ENCODE measurements at regions not wholly inside any gene's neighbourhood (a gene's known extent, or its start where the extent isn't known, plus 50 kb on each side); places are given as distances from the start of the nearest gene placed in this dataset.
"Not testable (repeated sequence)": the region's sequence is repeated elsewhere in the genome, so short reads cannot be mapped to it uniquely, and the experiment has no call there.

DNA sequence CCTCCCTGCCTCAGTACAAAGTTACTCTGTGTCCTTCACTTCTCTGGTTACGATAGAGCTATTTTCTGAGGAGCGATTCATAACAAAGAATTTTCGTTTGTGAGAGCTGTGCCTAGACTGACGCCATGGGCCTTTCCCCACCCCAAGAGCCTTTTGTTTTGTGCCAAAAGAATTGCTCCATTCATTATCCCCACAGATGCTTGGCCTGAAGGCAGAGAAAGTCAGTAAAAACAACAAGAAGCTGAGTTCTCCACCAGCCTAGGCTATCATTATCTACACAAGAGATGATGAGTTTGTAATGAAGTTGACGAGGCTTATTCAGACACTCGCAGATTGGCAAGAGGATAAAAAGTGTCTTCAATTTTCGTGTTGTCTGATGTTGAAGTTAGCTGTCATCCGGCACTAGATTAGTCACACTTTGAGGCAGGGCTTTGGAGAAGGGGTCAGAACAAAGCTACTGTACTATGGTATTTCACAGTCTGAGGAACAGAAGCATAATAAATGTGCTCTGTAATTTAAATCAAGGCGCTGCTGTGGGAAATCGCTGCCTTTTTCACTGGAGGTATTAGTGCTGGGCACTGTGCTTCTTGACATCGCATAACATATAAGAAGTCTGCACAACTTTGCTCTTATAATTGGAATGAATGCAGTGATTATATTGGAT, 278.4 kb upstream of the FIGN start:
- no peak for DNase-seq

DNA sequence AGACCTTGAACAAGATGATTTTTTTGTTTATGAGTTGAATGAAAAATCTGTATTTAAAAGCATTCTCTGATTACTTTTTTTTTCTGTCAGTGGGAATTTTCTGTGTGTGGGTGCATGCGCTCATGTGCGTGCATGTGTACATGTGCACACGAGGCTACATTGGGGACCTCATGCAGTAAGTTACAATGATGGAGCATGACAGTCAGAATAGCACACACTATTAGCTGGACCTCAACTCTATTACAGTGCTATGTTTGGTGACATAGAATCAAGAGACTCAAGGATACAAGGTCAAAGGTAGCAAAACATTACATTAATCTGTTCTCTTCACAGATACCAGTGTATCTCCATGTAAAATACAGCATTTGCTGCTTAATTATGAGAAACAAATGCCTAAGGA, 276.8 kb upstream of the FIGN start:
- no peak for DNase-seq

DNA sequence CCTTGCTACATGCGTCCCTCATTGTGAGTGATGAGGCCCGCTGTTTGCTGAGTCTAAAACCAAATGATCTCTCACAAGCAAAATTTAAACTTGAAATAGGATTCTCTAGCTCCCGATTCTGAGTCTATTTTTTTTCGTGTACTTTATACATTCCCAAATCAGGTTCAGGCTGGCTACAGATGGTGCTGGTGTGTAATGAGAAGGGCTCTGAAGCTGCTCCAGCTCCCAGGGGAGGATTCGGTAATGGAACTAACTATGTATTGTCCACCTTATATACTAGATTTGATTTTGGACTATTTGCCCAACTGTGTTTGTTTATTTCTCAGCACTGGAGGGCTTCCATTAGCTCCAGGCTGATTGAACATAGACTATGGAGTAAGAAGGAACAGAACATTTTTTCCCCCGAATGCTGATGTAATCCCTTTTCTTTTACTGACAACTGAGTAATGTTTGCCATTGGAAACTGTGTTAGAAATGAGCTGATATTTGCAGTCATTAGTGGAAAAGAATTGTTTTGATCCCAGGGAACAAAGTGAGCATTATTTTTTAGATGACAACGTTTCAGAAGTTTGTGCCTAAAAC, 274.0 kb upstream of the FIGN start:
- DNase-seq: no peak

DNA sequence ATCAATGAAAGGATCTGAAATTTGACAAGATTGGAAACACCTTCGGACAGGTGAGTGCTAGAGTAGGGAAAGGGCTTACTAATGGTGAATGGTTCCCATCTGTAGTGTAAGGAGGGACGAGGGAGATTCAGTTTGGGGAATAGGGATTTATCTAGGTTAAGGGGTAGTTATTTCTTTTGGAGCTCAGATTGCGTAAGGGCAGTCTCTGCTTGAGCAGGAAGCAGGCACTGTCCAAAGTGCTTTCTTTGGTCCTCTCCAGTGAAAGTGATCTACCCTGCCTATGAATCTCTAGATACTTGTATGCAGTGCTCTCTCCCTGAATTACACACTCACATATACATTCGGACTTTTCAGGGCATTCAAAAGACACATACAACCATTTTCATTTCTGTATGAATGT, 272.9 kb upstream of the FIGN start:
- no peak for DNase-seq

DNA sequence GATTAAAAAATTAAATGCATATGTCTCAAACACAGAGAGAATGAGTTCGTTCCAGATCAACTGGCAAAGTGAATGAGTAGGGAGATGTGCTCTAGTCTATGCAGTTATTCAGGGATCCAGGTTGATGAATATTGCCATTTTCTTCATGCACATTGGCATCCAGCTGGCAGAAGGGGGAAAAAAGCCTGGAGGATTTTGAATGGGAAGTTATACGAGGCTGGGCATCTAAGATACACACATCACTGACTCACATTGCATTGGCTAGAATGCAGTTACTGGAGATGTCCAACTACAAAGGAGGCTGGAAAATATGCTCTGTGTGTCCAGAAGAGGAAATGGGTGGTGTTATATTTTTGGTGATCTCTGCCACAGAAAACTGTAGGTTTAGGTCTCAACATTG, 270.9 kb upstream of the FIGN start:
- DNase-seq: no peak

DNA sequence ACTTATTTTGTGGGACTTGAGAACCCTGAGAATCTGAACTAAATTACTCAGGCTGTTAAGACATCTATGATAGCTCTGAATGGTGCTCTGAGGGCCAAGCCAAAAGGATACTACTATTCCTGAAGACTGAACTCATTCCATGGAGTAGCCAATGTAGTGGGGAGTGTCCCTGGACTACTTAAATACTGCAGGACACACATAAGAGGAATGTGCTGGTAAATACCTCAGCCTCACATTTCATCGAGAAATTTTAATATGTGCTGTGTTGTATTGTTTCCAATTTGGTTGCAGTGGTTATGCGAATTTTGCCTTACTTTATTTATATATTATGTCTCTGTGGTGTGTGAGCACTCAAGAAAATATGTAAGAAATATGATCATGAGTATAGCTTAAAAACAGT, 264.4 kb upstream of the FIGN start:
- no peak for DNase-seq

DNA sequence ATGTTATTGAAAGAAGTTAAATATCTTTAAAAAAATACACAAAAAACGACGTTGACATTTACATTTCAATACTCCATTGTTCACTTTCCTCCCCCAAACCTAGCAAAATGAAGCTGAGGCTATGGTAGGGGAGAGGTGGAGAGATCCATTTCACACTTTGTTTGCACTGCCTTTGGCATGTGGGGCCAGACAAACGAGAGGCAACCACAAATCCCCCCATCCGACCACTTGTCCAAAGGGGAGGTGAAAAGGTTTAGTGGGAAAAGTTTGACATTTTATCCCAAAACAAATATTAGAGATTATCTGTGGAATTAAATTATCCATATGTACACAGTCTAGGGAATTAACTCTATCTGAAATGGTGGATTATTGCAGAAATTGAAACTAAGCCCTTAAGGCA, 261.7 kb upstream of the FIGN start:
- no peak for DNase-seq

DNA sequence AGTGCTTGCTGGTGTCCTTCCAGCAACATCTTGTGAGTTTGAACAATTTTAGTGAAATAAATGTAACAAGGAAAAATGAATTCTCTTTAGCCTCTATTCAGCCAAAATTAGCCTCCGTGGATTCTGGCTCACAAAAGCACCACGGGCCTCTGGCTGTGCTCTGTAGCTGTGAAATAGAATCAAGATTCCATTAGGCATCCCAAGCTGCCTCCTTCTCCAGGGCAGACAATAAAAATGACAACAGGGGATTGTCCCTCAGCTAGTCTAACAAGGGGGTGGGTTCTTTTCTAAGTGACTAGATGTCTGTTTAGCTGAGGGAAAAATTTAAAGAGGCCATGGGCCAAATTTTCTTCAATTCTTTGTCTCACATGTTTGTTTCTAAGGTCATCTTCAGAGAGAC, 254.7 kb upstream of the FIGN start:
- DNase-seq: no peak

DNA sequence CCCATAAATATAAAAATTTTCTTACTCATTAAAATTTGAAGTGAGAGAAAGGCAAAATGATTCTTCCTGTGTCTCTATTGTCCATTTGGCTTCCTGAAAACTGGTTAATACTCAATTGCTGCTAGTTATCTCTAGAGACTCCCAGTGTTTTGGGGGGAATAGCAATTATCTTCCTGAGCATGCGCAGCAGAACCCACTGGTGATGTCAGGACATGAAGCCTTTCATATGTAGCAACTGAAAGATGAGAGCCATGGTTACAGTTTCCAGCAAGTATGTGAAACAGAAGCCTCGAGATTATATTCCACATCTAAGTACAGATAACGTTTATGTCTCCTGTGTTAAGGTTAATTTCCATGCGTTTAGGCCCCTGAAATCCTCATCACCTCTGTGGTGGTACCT, 254.3 kb upstream of the FIGN start:
- no peak for DNase-seq

DNA sequence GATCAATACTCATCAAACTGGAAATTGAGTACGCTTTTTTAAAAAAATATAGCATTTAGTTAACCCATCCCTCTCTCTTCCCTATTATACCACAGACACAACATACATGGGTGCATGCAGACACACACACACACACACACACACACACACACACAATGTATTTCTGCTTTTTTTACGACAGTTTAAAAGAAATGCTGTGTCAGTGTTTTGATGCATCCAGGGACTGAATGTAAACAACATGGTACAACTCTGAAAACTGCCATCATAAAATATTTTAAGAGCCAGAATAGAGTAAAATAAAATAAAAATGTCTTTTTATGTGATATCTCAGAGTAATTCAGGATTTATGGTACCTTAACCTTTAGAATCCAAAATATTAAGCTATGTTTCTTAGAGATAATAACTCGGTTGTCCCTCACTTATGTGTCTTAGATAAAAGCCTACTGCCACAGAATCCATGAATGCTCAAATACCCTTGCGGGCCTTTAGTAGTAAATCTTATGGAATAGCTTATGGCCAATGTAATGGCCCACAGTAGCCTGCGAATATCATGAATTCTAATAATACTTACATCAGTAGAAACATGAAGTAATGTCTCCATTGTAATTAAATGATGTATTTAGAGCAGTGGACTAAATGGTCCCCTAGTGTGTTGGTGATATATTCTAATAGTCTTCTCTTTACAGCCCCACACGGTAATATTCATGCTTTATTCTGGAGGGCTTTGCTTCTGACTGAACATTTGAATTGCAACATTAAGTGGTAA, 251.6 kb upstream of the FIGN start:
- no peak for DNase-seq

DNA sequence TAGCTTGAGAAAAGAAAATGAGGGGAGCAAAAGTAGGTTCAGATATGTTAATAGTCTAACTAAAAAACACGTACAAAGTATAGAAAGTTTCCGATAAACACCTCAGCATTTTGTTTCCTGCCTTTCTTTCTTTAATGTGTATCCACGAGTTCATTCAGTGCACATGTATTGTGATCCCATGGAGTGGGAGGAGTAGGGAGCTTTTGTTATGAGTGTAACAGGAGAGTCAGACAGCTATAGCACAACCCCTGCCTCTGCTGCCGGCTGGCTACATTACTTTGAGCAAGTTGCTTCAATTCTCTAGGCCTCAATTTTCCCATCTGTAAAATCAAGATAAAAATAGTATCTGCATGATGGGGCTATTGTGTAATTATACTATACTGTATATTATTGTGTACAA, 249.2 kb upstream of the FIGN start:
- no peak for DNase-seq

DNA sequence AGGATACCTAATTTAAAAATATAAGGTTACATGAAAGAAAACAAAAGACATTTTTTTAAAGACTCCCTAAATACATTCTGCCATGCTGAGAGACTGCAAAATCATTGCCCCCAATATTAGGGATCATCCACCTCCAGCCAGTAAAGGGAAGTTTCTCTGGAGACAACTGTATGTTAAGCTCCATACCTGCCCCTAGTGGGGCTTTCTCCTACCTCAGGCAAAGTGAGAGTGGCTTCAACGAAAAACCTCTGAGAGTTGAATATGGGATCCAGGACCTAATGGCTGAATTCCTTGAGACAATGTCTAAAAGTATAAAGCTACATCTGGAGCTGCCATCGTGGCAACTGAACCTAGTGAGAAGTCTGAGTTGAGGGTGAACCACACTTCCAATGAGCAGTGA, 248.1 kb upstream of the FIGN start:
- DNase-seq: no peak

DNA sequence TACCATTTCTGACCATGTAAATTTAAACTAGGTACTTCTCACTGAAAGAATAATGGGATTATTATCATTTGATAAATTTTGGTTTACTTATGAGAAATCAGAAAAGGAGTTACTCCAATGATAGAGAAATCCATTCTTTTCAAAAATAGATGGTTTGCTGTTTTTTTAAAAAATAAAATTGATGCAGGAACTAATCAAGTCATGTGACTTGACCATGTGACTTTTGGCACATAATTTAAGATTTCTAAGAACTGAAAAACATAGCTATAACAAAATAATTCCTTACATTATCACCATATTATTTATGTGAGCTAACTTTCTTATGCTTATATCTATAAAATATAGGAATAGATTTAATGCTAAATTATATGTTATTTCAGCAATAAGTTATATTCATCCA, 247.1 kb upstream of the FIGN start:
- DNase-seq: no peak

DNA sequence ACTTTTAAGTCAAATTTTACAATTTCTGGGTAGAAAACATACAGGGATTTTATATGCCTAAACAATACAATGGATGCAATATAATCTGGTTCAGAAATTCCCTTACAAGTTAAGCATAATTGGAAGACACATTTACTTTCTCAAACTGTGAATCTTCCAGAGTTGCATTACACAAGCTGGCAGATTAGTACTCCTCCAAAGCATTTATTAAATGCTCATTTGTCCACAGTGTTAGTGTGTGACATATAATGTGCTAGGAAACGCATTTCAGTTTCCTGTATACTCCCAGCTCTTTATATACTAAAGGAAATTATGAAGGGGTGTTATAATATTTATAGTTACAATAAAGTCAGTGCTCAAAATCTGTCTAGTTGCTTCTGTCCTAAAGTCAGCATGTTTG, 239.0 kb upstream of the FIGN start:
- DNase-seq: no peak

DNA sequence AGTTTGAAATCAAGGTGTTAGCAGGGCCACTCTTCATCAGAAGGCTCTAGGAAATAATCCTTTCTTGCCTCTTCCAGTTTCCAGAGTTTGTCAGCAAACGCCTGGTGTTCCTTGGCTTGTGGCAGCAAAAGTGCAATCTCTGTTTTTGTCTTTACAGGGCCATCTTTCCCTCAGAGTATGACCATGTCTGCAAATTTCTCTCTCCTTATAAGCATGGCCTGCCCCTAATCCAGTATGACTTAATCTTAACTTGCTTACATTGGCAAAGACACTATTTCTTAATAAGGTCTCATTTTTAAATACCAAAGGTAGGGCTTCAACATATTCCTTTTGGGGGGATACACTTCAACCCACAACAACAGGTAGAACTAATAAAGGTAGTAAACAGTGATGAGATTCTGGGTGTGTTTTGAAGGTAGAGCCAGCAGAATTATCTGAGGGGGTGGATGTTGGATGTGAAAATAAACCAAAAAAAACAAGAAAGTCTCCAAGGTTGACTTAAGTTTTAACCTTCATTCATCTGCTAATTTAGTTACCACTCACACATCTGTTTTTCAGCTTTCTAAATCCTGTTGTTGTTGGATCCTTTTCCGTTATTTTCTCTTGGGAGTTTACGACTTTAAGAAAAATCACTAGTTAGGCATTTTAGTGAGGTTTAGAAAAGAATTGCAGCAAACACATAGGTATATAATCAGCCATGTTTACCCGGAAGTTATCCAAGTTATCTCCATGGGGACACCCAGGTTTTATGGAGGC, 234.4 kb upstream of the FIGN start:
- DNase-seq: no peak

DNA sequence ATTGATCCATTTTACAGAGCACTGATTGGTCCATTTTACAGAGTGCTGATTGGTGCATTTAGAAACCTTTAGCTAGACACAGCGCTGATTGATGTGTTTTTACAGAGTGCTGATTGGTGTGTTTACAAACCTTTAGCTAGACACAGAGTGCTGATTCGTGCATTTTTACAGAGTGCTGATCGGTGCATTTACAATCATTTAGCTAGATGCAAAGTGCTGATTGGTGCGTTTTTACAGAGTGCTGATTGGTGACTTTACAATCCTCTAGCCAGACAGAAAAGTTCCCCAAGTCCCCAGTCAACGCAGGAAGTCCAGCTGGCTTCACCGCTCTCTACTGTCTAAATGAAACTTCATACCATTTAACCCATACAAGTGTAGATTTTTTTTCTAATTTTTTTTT, 228.5 kb upstream of the FIGN start:
- not testable (repeated sequence) for DNase-seq

DNA sequence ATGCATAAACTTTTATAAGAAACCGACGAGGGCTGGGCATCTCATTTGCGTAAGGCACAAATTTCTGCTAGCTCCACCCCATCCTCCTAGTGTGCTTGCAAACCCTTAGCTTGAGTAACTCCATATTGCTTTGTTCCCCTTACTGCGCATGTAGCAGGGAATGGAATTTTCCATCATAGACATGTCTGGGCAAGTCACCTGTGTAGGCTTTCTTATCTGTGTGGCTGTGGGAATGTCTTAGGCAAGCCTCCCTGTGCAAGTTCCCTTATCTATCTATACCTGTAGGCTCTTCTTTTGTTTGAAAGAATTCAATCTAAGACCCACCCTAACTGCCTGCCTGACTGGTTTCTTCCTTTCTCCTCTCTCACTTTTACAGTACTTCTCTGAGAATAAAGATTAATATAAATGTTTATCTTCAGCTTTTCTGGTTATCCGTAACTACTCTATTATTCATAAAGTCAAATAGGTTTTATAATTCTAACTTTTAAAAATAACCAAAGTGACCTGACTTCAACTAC, 217.6 kb upstream of the FIGN start:
- no peak for DNase-seq

DNA sequence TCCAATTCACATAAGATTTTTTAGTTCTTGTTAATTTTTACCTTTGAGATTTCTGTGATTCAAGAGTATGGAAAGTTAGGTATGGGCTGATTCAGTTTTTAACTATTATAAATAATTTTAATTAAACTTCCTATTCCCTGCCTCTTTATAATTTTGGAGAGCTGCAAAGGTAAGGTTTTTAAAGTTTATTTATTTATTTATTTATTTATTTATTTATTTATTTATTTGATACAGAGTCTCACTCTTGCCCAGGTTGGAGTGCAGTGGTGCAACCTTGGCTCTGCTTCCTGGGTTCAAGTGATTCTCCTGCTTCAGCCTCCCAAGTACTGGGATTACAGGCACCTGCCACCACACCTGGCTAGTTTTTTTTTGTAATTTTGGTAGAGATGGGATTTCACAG, 215.5 kb upstream of the FIGN start:
- no peak for DNase-seq

DNA sequence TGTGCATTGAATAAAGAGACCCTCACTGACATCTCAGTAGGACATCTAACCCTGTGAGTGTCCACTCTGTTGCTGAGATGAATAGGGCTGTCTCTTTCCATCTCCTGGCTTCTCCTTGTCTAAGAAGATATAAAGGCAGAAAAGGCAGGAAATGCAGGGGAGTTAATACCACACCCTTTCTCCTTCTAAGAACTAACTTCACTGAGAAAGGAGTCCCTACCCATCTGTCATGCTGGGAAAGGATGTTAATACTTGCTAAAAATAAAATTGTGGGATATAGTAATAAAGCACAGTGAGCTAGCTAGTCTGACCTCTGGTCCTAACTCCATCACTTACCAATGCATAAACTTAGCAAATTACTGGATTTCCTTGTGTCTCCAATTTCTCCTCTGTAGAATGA, 213.9 kb upstream of the FIGN start:
- DNase-seq: no peak

DNA sequence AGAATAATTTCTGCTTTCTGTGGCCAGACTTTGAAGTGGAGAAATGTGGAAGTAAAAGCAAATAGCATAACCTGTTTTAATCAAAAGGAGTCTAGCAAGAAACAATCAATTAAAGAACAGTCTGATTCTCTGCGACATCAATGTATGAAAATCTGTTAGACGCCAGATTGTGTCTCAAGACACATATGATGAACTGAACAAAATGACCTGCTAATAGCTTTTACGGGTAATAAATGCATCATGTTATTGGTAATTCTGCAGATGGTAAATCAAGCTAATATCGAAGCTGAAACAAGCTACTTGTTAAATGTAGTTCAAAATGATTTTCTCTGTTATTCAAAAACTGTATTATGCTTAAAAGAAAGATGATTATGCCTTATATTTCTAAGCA, 208.5 kb upstream of the FIGN start:
- no peak for DNase-seq

DNA sequence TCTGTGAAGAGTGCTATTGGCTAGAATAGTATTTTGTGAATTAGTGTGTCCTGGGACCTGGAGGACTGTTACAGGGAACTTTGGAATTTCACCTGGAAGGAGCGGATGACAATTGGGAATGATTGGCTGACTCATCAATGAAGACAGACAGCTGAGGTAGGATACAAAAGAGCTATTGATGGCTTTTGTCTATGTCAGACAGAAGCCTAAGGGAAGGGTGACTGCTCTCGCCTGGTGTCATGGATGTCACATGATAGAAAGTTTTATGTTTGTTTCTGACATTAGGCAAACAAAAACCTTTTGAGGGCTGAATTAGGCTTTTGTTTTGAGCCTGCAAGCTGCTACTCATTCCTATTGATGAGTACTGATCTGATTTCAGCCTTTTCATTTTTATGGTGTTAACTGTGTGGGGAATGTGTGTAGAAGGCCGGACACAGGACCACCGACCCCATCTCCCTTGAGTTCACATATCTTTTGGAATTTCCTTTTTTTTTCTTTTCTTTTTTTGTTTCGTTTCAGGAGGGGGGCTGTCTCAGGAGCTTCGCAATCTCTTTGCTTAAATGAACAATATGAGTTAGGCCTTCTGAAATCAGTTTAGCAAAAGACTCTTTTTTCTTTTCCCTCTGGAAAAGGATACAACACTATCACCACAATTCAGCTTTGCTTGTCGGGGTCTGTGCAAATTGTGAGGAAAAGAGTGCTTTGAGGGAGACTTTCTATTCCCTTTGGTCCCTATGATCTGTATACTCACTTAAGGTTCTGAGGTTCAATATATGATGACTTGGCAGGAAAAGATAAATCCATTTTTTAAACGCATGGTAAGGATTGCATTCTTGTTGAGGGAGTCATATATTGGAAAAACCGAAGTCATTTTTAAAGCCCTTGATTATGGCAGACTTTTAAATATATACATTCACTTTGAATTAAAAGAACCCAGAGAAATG, 207.9 kb upstream of the FIGN start:
- no peak for DNase-seq

DNA sequence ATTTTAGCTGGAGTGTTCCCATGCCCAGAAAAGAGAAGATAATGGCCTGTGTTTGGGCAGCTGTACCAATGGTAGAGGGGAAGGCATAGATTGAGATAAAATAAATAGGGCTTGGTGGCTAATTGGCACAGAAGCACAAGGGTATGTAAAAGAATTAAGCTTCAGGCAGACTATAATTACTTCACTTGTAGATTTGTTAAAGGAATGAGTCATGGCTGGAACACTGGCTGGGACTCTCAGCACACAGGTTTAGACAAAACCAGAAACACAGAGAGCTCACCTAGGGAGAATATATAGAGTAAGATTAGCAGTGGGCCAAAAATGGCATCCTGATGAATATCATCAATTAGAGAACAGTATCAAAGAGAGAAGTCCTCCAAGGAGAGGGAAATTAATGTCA, 198.3 kb upstream of the FIGN start:
- DNase-seq: no peak

DNA sequence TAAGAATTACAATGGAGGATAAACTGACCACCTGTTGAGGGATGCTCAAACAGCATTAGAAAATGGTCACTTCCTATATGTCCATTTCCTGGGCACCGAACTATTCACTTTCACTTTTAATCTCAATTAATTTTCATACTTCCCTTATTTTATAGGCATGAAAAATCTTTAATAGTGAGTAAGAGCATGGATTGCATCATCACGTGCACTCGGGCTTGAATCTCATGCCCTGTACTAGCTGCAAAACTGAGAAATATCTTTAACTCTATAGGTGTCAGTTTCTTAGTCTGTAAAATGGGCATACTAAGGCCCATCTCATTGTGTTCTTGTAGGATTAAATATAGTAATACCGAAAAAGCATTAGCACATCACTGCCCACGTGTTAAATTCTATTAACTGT, 183.9 kb upstream of the FIGN start:
- no peak for DNase-seq
